ENCODE measurements at regions not wholly inside any gene's neighbourhood (a gene's known extent, or its start where the extent isn't known, plus 50 kb on each side); places are given as distances from the start of the nearest gene placed in this dataset.

- TF ChIP-seq CTCF (IDR thresholded peaks at IDR 0.05) (no peak), POLR2AphosphoS5 (IDR thresholded peaks at IDR 0.05) (no peak), POLR2A (IDR thresholded peaks at IDR 0.05) (no peak)
Measured at GRCh38 chr15:36325206-36325605, 254.2 kb upstream of the CDIN1 start.

All from gastroesophageal sphincter (tissue), 3 donors.